Ishikawa (cell line): ENCODE measurements at regions not wholly inside any gene's neighbourhood (a gene's known extent, or its start where the extent isn't known, plus 50 kb on each side); places are given as distances from the start of the nearest gene placed in this dataset.

Source experiments
- CEBPB ChIP-seq: IDR thresholded peaks from 2 replicates; pipeline ENCODE4 v1.6.1; 2012
- CREB1 ChIP-seq: IDR thresholded peaks from 2 replicates; pipeline ENCODE4 v1.6.1; 2012; ENCODE audit warnings: low read depth
- EGR1 ChIP-seq: IDR thresholded peaks from 2 replicates; pipeline ENCODE4 v1.6.1; 2012
- EP300 ChIP-seq: IDR thresholded peaks from 2 replicates; pipeline ENCODE4 v1.6.1; 2012; ENCODE audit warnings: borderline replicate concordance
- FOXM1 ChIP-seq: IDR thresholded peaks from 2 replicates; pipeline ENCODE4 v1.6.1; 2012; ENCODE audit warnings: low read depth, borderline replicate concordance
- NFIC ChIP-seq: IDR thresholded peaks from 2 replicates; pipeline ENCODE4 v1.6.1; 2012
- RAD21 ChIP-seq: IDR thresholded peaks from 2 replicates; pipeline ENCODE4 v1.6.1; 2012; ENCODE audit warnings: low read depth
- TAF1 ChIP-seq: IDR thresholded peaks from 2 replicates; pipeline ENCODE4 v1.6.1; 2012; ENCODE audit warnings: low read depth, mild to moderate bottlenecking
- TCF12 ChIP-seq: IDR thresholded peaks from 2 replicates; pipeline ENCODE4 v1.6.1; 2012; ENCODE audit warnings: low read depth
- TEAD4 ChIP-seq: IDR thresholded peaks from 2 replicates; pipeline ENCODE4 v1.6.1; 2012
- YY1 ChIP-seq: IDR thresholded peaks from 2 replicates; pipeline ENCODE4 v1.6.1; 2012; ENCODE audit warnings: low read depth
- ZBTB7A ChIP-seq: IDR thresholded peaks from 2 replicates; pipeline ENCODE4 v1.6.1; 2012; ENCODE audit warnings: low read depth
- TF ChIP-seq, protein P1 (sequence below): IDR thresholded peaks from 2 replicates; pipeline ENCODE4 v1.6.1; 2012
- TF ChIP-seq, protein P2 (sequence below): IDR thresholded peaks from 2 replicates; pipeline ENCODE4 v1.6.1; 2012; ENCODE audit warnings: low read depth, mild to moderate bottlenecking
- TF ChIP-seq, protein P3 (sequence below): IDR thresholded peaks from 2 replicates; pipeline ENCODE4 v1.6.1; 2012

DNA sequence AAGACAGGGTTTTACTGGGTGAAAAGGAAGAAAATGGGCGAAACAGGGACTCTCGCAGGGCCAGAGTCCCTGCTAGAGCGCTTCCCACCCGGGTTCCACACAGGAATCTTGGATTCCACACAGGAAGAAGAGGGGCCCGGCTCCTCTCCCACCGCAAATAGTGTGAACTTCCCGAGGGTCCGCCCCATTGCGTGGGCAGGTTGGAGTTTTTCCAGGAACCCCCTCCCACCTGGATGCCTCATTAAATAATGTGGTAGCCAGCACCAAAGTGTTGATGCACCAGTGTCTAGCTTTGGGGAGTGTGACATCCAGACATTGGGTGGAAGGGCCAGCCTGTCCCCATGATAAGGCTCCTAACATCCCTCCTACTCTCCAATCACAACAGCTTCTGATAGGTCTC lies 330.3 kb upstream of the ZNF32 start:
- TF ChIP-seq ZBTB7A: no peak
- TF ChIP-seq, protein P1, sequence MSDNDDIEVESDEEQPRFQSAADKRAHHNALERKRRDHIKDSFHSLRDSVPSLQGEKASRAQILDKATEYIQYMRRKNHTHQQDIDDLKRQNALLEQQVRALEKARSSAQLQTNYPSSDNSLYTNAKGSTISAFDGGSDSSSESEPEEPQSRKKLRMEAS: no peak

DNA sequence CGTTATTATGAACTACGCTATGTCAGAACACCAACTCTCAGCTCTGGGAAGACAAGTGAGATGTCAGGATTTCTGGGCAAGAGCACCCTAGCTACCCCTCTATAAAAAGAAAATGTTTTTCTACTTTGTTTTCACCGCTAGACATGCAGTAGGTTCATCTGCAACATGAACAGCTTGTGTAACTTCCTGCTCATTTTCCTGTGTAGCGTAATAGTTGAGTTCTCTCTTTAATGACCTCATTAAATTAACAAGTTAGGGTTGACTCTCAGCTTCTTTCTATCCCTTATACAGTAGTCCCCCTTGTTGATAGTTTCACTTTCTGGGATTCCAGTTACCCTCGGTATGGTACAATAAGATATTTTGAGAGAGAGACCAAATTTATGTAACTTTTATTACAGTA lies 329.4 kb upstream of the ZNF32 start:
- TF ChIP-seq FOXM1 (no peak), CREB1 (no peak), CEBPB (no peak), TEAD4 (no peak), YY1 (no peak), TCF12 (no peak), NFIC (no peak), EGR1 (no peak), TAF1 (no peak), EP300 (no peak), ZBTB7A (no peak), RAD21 (no peak)
- TF ChIP-seq, protein P1: no peak
- TF ChIP-seq, protein P2, sequence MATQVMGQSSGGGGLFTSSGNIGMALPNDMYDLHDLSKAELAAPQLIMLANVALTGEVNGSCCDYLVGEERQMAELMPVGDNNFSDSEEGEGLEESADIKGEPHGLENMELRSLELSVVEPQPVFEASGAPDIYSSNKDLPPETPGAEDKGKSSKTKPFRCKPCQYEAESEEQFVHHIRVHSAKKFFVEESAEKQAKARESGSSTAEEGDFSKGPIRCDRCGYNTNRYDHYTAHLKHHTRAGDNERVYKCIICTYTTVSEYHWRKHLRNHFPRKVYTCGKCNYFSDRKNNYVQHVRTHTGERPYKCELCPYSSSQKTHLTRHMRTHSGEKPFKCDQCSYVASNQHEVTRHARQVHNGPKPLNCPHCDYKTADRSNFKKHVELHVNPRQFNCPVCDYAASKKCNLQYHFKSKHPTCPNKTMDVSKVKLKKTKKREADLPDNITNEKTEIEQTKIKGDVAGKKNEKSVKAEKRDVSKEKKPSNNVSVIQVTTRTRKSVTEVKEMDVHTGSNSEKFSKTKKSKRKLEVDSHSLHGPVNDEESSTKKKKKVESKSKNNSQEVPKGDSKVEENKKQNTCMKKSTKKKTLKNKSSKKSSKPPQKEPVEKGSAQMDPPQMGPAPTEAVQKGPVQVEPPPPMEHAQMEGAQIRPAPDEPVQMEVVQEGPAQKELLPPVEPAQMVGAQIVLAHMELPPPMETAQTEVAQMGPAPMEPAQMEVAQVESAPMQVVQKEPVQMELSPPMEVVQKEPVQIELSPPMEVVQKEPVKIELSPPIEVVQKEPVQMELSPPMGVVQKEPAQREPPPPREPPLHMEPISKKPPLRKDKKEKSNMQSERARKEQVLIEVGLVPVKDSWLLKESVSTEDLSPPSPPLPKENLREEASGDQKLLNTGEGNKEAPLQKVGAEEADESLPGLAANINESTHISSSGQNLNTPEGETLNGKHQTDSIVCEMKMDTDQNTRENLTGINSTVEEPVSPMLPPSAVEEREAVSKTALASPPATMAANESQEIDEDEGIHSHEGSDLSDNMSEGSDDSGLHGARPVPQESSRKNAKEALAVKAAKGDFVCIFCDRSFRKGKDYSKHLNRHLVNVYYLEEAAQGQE: no peak
- TF ChIP-seq, protein P3, sequence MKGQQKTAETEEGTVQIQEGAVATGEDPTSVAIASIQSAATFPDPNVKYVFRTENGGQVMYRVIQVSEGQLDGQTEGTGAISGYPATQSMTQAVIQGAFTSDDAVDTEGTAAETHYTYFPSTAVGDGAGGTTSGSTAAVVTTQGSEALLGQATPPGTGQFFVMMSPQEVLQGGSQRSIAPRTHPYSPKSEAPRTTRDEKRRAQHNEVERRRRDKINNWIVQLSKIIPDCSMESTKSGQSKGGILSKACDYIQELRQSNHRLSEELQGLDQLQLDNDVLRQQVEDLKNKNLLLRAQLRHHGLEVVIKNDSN: no peak

DNA sequence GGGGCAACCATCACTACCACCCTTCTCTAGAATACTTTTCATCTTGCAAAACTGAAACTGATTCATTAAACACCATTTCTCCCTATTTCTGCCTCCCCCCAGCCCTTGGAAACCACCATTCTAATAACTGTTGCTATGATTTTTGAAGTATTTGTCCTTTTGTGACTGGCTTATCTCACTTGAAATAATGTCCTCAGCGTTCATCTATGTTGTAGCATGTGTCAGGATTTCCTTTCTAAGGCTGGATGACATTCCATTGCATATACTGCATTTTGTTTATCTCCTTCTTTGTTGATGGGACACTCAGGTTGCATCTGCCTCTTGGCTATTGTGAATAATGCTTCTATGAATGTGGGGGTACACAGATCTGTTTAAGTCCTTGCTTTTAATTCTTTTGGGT lies 327.6 kb upstream of the ZNF32 start:
- TF ChIP-seq CREB1: no peak
- TF ChIP-seq, protein P2: no peak
- no peak for TF ChIP-seq FOXM1
- TF ChIP-seq TAF1: no peak
- no peak for TF ChIP-seq ZBTB7A

DNA sequence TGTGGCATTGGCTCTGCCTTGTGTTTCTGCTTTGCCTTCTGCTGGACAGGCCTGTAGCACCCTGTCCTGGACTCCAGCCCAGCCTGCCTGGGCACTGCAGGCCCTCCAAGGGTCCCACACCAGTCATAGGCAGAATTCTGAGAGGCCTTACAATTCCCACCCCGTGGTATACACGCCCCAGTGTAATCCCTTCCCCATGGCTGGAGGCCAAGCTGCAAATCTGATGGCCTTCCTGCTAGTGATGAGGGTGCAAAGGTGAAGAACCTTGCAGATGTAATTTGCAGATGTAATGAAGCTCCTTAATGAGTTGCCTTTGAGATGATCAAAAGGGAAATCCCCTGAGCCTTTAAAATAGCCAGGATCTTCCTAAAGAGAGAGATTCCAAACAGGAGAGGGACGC lies 325.1 kb upstream of the ZNF32 start:
- TF ChIP-seq EP300 (no peak), ZBTB7A (no peak), RAD21 (no peak), EGR1 (no peak), TEAD4 (no peak), TCF12 (no peak), TAF1 (no peak), FOXM1 (no peak), NFIC (no peak), CREB1 (no peak), CEBPB (no peak), YY1 (no peak)
- TF ChIP-seq, protein P3: no peak
- TF ChIP-seq, protein P1: no peak
- TF ChIP-seq, protein P2: no peak

DNA sequence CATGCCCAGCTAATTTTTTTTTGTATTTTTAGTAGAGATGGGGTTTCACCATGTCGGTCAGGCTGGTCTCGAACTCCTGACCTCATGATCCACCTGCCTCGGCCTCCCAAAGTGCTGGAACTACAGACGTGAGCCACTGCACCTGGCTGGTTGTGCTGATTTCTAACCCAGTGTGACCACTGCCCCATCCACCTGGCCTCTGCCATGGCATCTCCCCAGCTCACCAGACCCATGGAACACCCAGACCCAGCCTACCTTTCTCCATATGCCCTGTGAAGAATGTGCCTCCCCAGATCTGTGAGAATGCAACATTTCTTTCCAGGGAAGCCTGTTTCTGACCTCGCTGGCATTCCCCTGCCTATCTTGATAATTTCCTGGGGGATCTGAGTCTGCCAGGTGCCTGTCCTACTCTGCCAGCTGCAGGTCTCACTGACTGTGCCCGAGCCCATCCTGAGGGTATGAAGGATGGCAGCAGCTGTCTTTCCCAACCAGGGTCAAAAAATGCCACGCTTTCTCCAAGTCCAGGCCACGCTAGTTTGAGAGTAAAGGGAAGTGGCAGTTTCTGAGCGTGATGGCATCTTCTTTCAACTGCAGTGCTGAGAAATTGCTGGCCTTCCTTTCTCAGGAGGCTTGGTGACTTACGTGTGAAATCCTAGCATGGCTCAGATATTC lies 324.4 kb upstream of the ZNF32 start:
- TF ChIP-seq FOXM1: no peak
- TF ChIP-seq TAF1: no peak
- no peak for TF ChIP-seq CREB1
- no peak for TF ChIP-seq CEBPB
- TF ChIP-seq TEAD4: no peak
- TF ChIP-seq, protein P2: no peak
- TF ChIP-seq ZBTB7A: no peak
- TF ChIP-seq, protein P1: no peak
- no peak for TF ChIP-seq TCF12
- TF ChIP-seq, protein P3: no peak
- TF ChIP-seq NFIC: no peak
- TF ChIP-seq RAD21: no peak
- TF ChIP-seq EGR1: no peak
- TF ChIP-seq YY1: no peak
- no peak for TF ChIP-seq EP300
